Ishikawa (cell line): ENCODE measurements at regions not wholly inside any gene's neighbourhood (a gene's known extent, or its start where the extent isn't known, plus 50 kb on each side); places are given as distances from the start of the nearest gene placed in this dataset.

Experiments
- CEBPB ChIP-seq: IDR thresholded peaks from 2 replicates; pipeline ENCODE4 v1.6.1; 2012
- CREB1 ChIP-seq: IDR thresholded peaks from 2 replicates; pipeline ENCODE4 v1.6.1; 2012; ENCODE audit warnings: low read depth
- EGR1 ChIP-seq: IDR thresholded peaks from 2 replicates; pipeline ENCODE4 v1.6.1; 2012
- EP300 ChIP-seq: IDR thresholded peaks from 2 replicates; pipeline ENCODE4 v1.6.1; 2012; ENCODE audit warnings: borderline replicate concordance
- FOXM1 ChIP-seq: IDR thresholded peaks from 2 replicates; pipeline ENCODE4 v1.6.1; 2012; ENCODE audit warnings: low read depth, borderline replicate concordance
- MAX ChIP-seq: IDR thresholded peaks from 2 replicates; pipeline ENCODE4 v1.6.1; 2012
- NFIC ChIP-seq: IDR thresholded peaks from 2 replicates; pipeline ENCODE4 v1.6.1; 2012
- RAD21 ChIP-seq: IDR thresholded peaks from 2 replicates; pipeline ENCODE4 v1.6.1; 2012; ENCODE audit warnings: low read depth
- REST ChIP-seq: IDR thresholded peaks from 2 replicates; pipeline ENCODE4 v1.6.1; 2012; ENCODE audit warnings: low read depth, mild to moderate bottlenecking
- TAF1 ChIP-seq: IDR thresholded peaks from 2 replicates; pipeline ENCODE4 v1.6.1; 2012; ENCODE audit warnings: low read depth, mild to moderate bottlenecking
- TCF12 ChIP-seq: IDR thresholded peaks from 2 replicates; pipeline ENCODE4 v1.6.1; 2012; ENCODE audit warnings: low read depth
- TEAD4 ChIP-seq: IDR thresholded peaks from 2 replicates; pipeline ENCODE4 v1.6.1; 2012
- USF1 ChIP-seq: IDR thresholded peaks from 2 replicates; pipeline ENCODE4 v1.6.1; 2012
- YY1 ChIP-seq: IDR thresholded peaks from 2 replicates; pipeline ENCODE4 v1.6.1; 2012; ENCODE audit warnings: low read depth
- ZBTB7A ChIP-seq: IDR thresholded peaks from 2 replicates; pipeline ENCODE4 v1.6.1; 2012; ENCODE audit warnings: low read depth

GRCh38 chr7:67402280-67402679 lies 405.6 kb downstream of the TYW1 start:
- no peak for TF ChIP-seq EP300
- no peak for TF ChIP-seq TEAD4
- no peak for TF ChIP-seq ZBTB7A
- TF ChIP-seq RAD21 = no peak
- no peak for TF ChIP-seq REST
- no peak for TF ChIP-seq EGR1
- no peak for TF ChIP-seq USF1
- TF ChIP-seq CEBPB = no peak
- TF ChIP-seq MAX = no peak
- TF ChIP-seq YY1 = no peak
- no peak for TF ChIP-seq TCF12
- no peak for TF ChIP-seq CREB1
- TF ChIP-seq FOXM1 = no peak

GRCh38 chr7:67406976-67407375 lies 410.3 kb downstream of the TYW1 start:
- TF ChIP-seq NFIC = no peak

- no peak for TF ChIP-seq MAX
- TF ChIP-seq CREB1 = no peak
- TF ChIP-seq TEAD4 = no peak
- no peak for TF ChIP-seq EGR1
- TF ChIP-seq NFIC = no peak
- no peak for TF ChIP-seq TAF1
- no peak for TF ChIP-seq CEBPB
- no peak for TF ChIP-seq REST
- TF ChIP-seq RAD21 = no peak
- TF ChIP-seq YY1 = no peak
- TF ChIP-seq ZBTB7A = no peak
- no peak for TF ChIP-seq TCF12
- TF ChIP-seq USF1 = no peak
Measured at GRCh38 chr7:67407392-67408071, 410.9 kb downstream of the TYW1 start.

- TF ChIP-seq NFIC = no peak
- TF ChIP-seq REST = no peak
- no peak for TF ChIP-seq CEBPB
- no peak for TF ChIP-seq EGR1
- no peak for TF ChIP-seq TCF12
Measured at GRCh38 chr7:67408109-67408508, 411.5 kb downstream of the TYW1 start.

GRCh38 chr7:67413670-67414069 lies 417.0 kb downstream of the TYW1 start:
- TF ChIP-seq TEAD4 = no peak
- no peak for TF ChIP-seq ZBTB7A
- no peak for TF ChIP-seq CEBPB
- TF ChIP-seq EP300 = no peak
- no peak for TF ChIP-seq TAF1
- no peak for TF ChIP-seq YY1
- TF ChIP-seq NFIC = no peak
- no peak for TF ChIP-seq REST
- TF ChIP-seq USF1 = no peak
- no peak for TF ChIP-seq EGR1
- TF ChIP-seq MAX = no peak
- TF ChIP-seq FOXM1 = no peak
